RWPE1 (cell line): ENCODE measurements at regions not wholly inside any gene's neighbourhood (a gene's known extent, or its start where the extent isn't known, plus 50 kb on each side); places are given as distances from the start of the nearest gene placed in this dataset.

Experiments used
- CTCF ChIA-PET: fragments of 350-600 bp; sonication (Branson Sonifier 250); formaldehyde crosslinking; extraction: SDS; loops from one replicate; lab custom pipeline; 2021; lab: Yijun Ruan, JAX
- POLR2A ChIA-PET: fragments of 400-600 bp; formaldehyde crosslinking; extraction: SDS; loops from one replicate; lab custom pipeline; 2020; ENCODE audit warnings: antibody characterized with exemption; ENCODE audit not compliant: low non-redundant PET; lab: Yijun Ruan, JAX
- DNase-seq: peaks from one replicate; pipeline ENCODE4 v3.0.0; 2012; ENCODE audit warnings: low spot score
- H3K27ac ChIP-seq: fragments of 450-650 bp; 2 replicates; pipeline ENCODE4 v1.5.1; 2017
- TF ChIP-seq, protein P1 (sequence below): fragments of 450-650 bp; conservative IDR thresholded peaks from 2 replicates; pipeline ENCODE4 v1.5.1; 2017; ENCODE audit warnings: low read depth, mild to moderate bottlenecking

- no peak for DNase-seq
- ChIA-PET POLR2A (no interaction called here), CTCF (no interaction called here)
- TF ChIP-seq, protein P1, sequence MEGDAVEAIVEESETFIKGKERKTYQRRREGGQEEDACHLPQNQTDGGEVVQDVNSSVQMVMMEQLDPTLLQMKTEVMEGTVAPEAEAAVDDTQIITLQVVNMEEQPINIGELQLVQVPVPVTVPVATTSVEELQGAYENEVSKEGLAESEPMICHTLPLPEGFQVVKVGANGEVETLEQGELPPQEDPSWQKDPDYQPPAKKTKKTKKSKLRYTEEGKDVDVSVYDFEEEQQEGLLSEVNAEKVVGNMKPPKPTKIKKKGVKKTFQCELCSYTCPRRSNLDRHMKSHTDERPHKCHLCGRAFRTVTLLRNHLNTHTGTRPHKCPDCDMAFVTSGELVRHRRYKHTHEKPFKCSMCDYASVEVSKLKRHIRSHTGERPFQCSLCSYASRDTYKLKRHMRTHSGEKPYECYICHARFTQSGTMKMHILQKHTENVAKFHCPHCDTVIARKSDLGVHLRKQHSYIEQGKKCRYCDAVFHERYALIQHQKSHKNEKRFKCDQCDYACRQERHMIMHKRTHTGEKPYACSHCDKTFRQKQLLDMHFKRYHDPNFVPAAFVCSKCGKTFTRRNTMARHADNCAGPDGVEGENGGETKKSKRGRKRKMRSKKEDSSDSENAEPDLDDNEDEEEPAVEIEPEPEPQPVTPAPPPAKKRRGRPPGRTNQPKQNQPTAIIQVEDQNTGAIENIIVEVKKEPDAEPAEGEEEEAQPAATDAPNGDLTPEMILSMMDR, result no peak
- no peak overlapping the region for H3K27ac ChIP-seq
These were observed 247.8 kb downstream of the BMP2 start for GRCh38 chr20:7015257-7015656.

DNA sequence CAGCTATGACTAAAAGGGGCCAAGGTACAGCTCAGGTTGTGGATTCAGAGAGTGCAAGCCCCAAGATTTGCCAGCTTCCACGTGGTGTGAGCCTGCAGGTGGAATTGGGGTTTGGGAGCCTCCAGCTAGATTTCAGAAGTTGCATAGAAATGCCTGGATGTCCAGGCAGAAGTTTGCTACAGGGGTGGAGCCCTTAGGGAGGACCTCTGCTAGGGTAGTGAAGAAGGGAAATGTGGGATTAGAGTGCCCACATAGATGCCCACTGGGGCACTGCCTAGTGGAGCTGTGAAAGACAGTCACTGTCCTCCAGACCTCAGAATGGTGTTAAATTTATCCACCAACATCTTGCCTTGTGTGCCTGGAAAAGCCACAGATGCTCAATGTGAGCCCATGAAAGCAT, 255.1 kb downstream of the BMP2 start:
- POLR2A ChIA-PET, result no interaction called here
- TF ChIP-seq, protein P1, result no peak
- CTCF ChIA-PET, result no interaction called here
- DNase-seq, result no peak
- H3K27ac ChIP-seq, result no peak overlapping the region

- CTCF ChIA-PET, result no interaction called here
- DNase-seq, result no peak
- POLR2A ChIA-PET, result no interaction called here
- TF ChIP-seq, protein P1, result no peak
- no peak overlapping the region for H3K27ac ChIP-seq
These were observed 258.1 kb downstream of the BMP2 start for GRCh38 chr20:7025635-7026034.

GRCh38 chr20:7029019-7029418, 261.5 kb downstream of the BMP2 start:
- TF ChIP-seq, protein P1, result no peak
- no peak overlapping the region for H3K27ac ChIP-seq
- DNase-seq, result no peak
- ChIA-PET POLR2A (no interaction called here), CTCF (interaction anchor here (0.6 to 0.7 kb wide), 2 partner anchors 83 to 246 kb away, joined by 3 to 4 read pairs; no protein-coding TSS in a partner anchor)

DNA sequence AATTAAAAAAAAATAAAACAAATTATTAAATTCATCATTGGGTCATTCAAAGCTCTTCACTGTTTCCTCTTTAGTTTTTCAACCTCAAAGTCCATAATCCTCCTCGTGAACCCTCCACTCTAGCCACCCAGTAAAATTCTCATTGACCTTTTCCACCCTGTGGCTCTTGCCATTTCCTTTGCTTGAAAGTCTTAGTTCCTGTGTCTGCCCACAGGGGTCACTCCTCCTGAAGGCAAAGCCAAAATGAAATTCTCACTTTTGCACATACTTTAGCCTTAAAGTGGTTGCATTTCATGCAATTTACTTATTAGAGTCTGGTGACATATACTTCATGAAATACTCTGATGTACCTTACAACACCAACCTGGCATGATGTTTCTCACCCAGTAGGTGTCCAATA, 263.7 kb downstream of the BMP2 start:
- H3K27ac ChIP-seq, result no peak overlapping the region
- TF ChIP-seq, protein P1, result no peak
- POLR2A ChIA-PET, result no interaction called here
- DNase-seq, result no peak
- CTCF ChIA-PET, result interaction anchor here (0.6 kb wide), 4 partner anchors 18 to 1029 kb away, joined by 3 to 4 read pairs (median 3); no protein-coding TSS in a partner anchor

- POLR2A ChIA-PET, result no interaction called here
- CTCF ChIA-PET, result no interaction called here
- TF ChIP-seq, protein P1, result no peak
- DNase-seq, result peak; percentile 19
- no peak overlapping the region for H3K27ac ChIP-seq
These were observed 270.5 kb downstream of the BMP2 start for GRCh38 chr20:7038029-7038428.
